Osteoblast (primary cell): ENCODE measurements at regions not wholly inside any gene's neighbourhood (a gene's known extent, or its start where the extent isn't known, plus 50 kb on each side); places are given as distances from the start of the nearest gene placed in this dataset.

ENCODE experiments used
- DNase-seq: peaks from one replicate; pipeline ENCODE4 v3.0.0; 2011; ENCODE audit warnings: low spot score, mixed read lengths; ENCODE audit not compliant: insufficient read length; ENCODE audit errors: missing footprints
- H2AFZ ChIP-seq: 2 replicates; pipeline ENCODE4 v1.6.0; 2011; ENCODE audit warnings: mild to moderate bottlenecking, low read length
- H3K27ac ChIP-seq: 2 replicates; pipeline ENCODE4 v1.5.1; 2011; ENCODE audit warnings: mild to moderate bottlenecking, low read depth, low read length, moderate library complexity
- H3K27me3 ChIP-seq: 2 replicates; pipeline ENCODE4 v1.6.0; 2012; ENCODE audit warnings: mild to moderate bottlenecking, control low read depth, inconsistent platforms, low read length, moderate library complexity; ENCODE audit not compliant: insufficient read depth
- H3K36me3 ChIP-seq: 2 replicates; pipeline ENCODE4 v1.5.1; 2011; ENCODE audit warnings: mild to moderate bottlenecking, low read length, control low read depth, moderate library complexity; ENCODE audit not compliant: insufficient read depth
- H3K4me1 ChIP-seq: 2 replicates; pipeline ENCODE4 v1.5.1; 2011; ENCODE audit warnings: mild to moderate bottlenecking, low read length, control low read depth, moderate library complexity; ENCODE audit not compliant: insufficient read depth
- H3K4me2 ChIP-seq: 2 replicates; pipeline ENCODE4 v1.6.0; 2011; ENCODE audit warnings: mild to moderate bottlenecking, low read length; ENCODE audit not compliant: insufficient read depth
- H3K4me3 ChIP-seq: fragments of 200-600 bp; sonication (generic); 3 replicates; pipeline ENCODE4 v1.5.1; 2012; ENCODE audit warnings: mild to moderate bottlenecking, low read length, inconsistent platforms; ENCODE audit not compliant: insufficient read depth
- H3K79me2 ChIP-seq: 2 replicates; pipeline ENCODE4 v1.6.0; 2012; ENCODE audit warnings: mild to moderate bottlenecking, low read length, control low read depth, inconsistent platforms; ENCODE audit not compliant: insufficient read depth
- H3K9me3 ChIP-seq: 2 replicates; pipeline ENCODE4 v1.5.1; 2011; ENCODE audit warnings: low read depth, low read length, control low read depth
- H4K20me1 ChIP-seq: 2 replicates; pipeline ENCODE4 v1.6.0; 2012; ENCODE audit warnings: mild to moderate bottlenecking, low read length, control low read depth; ENCODE audit not compliant: insufficient read depth
- TF ChIP-seq, protein P1 (sequence below): IDR thresholded peaks from 2 replicates; pipeline ENCODE4 v1.5.1; 2011; ENCODE audit warnings: mild to moderate bottlenecking, low read depth, low read length, moderate library complexity; ENCODE audit errors: extremely low read depth

GRCh38 chr6:80566361-80566760 is 459.9 kb downstream of the BCKDHB start:
- no peaks in the 10 kb centered on the region for H3K36me3 ChIP-seq
- H3K79me2 ChIP-seq: no peaks in the 10 kb centered on the region
- H3K27me3 ChIP-seq: no peaks in the 10 kb centered on the region
- DNase-seq: no peak
- H3K9me3 ChIP-seq: no peaks in the 10 kb centered on the region
- H2AFZ ChIP-seq: no peak overlapping the region
- no peak overlapping the region for H3K4me3 ChIP-seq
- TF ChIP-seq, protein P1, sequence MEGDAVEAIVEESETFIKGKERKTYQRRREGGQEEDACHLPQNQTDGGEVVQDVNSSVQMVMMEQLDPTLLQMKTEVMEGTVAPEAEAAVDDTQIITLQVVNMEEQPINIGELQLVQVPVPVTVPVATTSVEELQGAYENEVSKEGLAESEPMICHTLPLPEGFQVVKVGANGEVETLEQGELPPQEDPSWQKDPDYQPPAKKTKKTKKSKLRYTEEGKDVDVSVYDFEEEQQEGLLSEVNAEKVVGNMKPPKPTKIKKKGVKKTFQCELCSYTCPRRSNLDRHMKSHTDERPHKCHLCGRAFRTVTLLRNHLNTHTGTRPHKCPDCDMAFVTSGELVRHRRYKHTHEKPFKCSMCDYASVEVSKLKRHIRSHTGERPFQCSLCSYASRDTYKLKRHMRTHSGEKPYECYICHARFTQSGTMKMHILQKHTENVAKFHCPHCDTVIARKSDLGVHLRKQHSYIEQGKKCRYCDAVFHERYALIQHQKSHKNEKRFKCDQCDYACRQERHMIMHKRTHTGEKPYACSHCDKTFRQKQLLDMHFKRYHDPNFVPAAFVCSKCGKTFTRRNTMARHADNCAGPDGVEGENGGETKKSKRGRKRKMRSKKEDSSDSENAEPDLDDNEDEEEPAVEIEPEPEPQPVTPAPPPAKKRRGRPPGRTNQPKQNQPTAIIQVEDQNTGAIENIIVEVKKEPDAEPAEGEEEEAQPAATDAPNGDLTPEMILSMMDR: no peak
- no peak overlapping the region for H3K4me2 ChIP-seq
- no peaks in the 10 kb centered on the region for H3K4me1 ChIP-seq
- no peak overlapping the region for H3K27ac ChIP-seq
- no peaks in the 10 kb centered on the region for H4K20me1 ChIP-seq

GRCh38 chr6:80553071-80553740 is 446.7 kb downstream of the BCKDHB start:
- Histone ChIP-seq H3K4me1 (peaks cover 11% of the 10 kb centered on the region), H3K36me3 (no peaks in the 10 kb centered on the region), H2AFZ (peak overlapping the region; percentile 53), H3K4me3 (no peak overlapping the region), H3K4me2 (no peak overlapping the region), H3K9me3 (no peaks in the 10 kb centered on the region), H4K20me1 (no peaks in the 10 kb centered on the region), H3K27me3 (no peaks in the 10 kb centered on the region), H3K79me2 (no peaks in the 10 kb centered on the region), H3K27ac (no peak overlapping the region)
- TF ChIP-seq, protein P1: no peak
- DNase-seq: no peak

DNA sequence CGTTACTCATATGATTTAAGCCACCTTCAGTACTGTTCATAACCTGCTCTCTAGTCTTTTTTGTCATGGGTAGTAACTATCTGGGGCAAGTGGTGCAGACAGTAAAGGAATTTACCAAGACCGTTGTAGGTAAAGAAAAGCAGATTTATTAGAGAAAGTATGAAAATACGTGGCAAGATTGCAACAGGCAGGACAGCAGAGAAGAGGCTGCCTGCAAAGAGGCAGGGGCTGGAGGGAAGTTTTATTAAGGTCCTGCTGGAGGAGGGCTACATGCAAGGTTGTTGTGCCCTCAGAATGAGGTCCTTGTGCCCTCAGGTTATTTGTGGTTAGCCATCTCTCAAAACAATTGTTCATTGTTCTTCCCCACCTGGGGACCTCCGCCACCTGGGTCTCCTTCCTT is 444.3 kb downstream of the BCKDHB start:
- TF ChIP-seq, protein P1: no peak
- H3K9me3 ChIP-seq: no peaks in the 10 kb centered on the region

GRCh38 chr6:80550281-80550680 is 443.8 kb downstream of the BCKDHB start:
- no peak overlapping the region for H3K27ac ChIP-seq
- no peaks in the 10 kb centered on the region for H3K9me3 ChIP-seq
- TF ChIP-seq, protein P1: no peak
- no peaks in the 10 kb centered on the region for H3K36me3 ChIP-seq
- H3K4me3 ChIP-seq: no peak overlapping the region
- H3K79me2 ChIP-seq: no peaks in the 10 kb centered on the region
- no peaks in the 10 kb centered on the region for H3K27me3 ChIP-seq
- peaks cover 32% of the 10 kb centered on the region for H3K4me1 ChIP-seq
- no peaks in the 10 kb centered on the region for H4K20me1 ChIP-seq
- no peak overlapping the region for H2AFZ ChIP-seq
- H3K4me2 ChIP-seq: no peak overlapping the region
- no peak for DNase-seq

More for the DNA sequence above, 444.3 kb downstream of the BCKDHB start:
- Histone ChIP-seq H3K36me3 (no peaks in the 10 kb centered on the region), H2AFZ (no peak overlapping the region), H3K4me3 (no peak overlapping the region), H3K27me3 (no peaks in the 10 kb centered on the region), H3K79me2 (no peaks in the 10 kb centered on the region), H3K27ac (no peak overlapping the region), H3K4me1 (peaks cover 28% of the 10 kb centered on the region), H3K4me2 (no peak overlapping the region), H4K20me1 (no peaks in the 10 kb centered on the region)
- DNase-seq: no peak
